ENCODE measurements at regions not wholly inside any gene's neighbourhood (a gene's known extent, or its start where the extent isn't known, plus 50 kb on each side); places are given as distances from the start of the nearest gene placed in this dataset.

GRCh38 chr2:177036747-177037146 lies 175.8 kb upstream of the HNRNPA3 start:
- DNase-seq (ENCODE audit: low read depth in 2 of 3, low spot score in 1 of 3) = no peak

- DNase-seq (ENCODE audit: low read depth in 2 of 3, low spot score in 1 of 3) = no peak
These were observed 175.0 kb upstream of the HNRNPA3 start for GRCh38 chr2:177037569-177037968.

GRCh38 chr2:177038787-177039484 lies 173.7 kb upstream of the HNRNPA3 start:
- DNase-seq (ENCODE audit: low read depth in 2 of 3, low spot score in 1 of 3) = no peak

- no peak for DNase-seq (ENCODE audit: low read depth in 2 of 3, low spot score in 1 of 3)
These were observed 170.3 kb upstream of the HNRNPA3 start for GRCh38 chr2:177042311-177042710.

GRCh38 chr2:177044671-177045070 lies 167.9 kb upstream of the HNRNPA3 start:
- DNase-seq (ENCODE audit: low read depth in 2 of 3, low spot score in 1 of 3) = no peak

- no peak for DNase-seq (ENCODE audit: low read depth in 2 of 3, low spot score in 1 of 3)
These were observed 163.6 kb upstream of the HNRNPA3 start for GRCh38 chr2:177048981-177049380.

- no peak for DNase-seq (ENCODE audit: low read depth in 2 of 3, low spot score in 1 of 3)
These were observed 161.3 kb upstream of the HNRNPA3 start for GRCh38 chr2:177051278-177051677.

- no peak for DNase-seq (ENCODE audit: low read depth in 2 of 3, low spot score in 1 of 3)
These were observed 160.1 kb upstream of the HNRNPA3 start for GRCh38 chr2:177052471-177052870.

- no peak for DNase-seq (ENCODE audit: low read depth in 2 of 3, low spot score in 1 of 3)
These were observed 159.6 kb upstream of the HNRNPA3 start for GRCh38 chr2:177053038-177053437.

- no peak for DNase-seq (ENCODE audit: low read depth in 2 of 3, low spot score in 1 of 3)
These were observed 158.9 kb upstream of the HNRNPA3 start for GRCh38 chr2:177053716-177054115.

- no peak for DNase-seq (ENCODE audit: low read depth in 2 of 3, low spot score in 1 of 3)
These were observed 156.1 kb upstream of the HNRNPA3 start for GRCh38 chr2:177056481-177056929.

GRCh38 chr2:177058747-177059146 lies 153.8 kb upstream of the HNRNPA3 start:
- DNase-seq (ENCODE audit: low read depth in 2 of 3, low spot score in 1 of 3) = no peak

- no peak for DNase-seq (ENCODE audit: low read depth in 2 of 3, low spot score in 1 of 3)
These were observed 153.3 kb upstream of the HNRNPA3 start for GRCh38 chr2:177059293-177059692.

- no peak for DNase-seq (ENCODE audit: low read depth in 2 of 3, low spot score in 1 of 3)
These were observed 149.3 kb upstream of the HNRNPA3 start for GRCh38 chr2:177063331-177063730.

- no peak for DNase-seq (ENCODE audit: low read depth in 2 of 3, low spot score in 1 of 3)
These were observed 148.2 kb upstream of the HNRNPA3 start for GRCh38 chr2:177064422-177064821.

GRCh38 chr2:177068967-177069366 lies 143.6 kb upstream of the HNRNPA3 start:
- DNase-seq (ENCODE audit: low read depth in 2 of 3, low spot score in 1 of 3) = no peak

GRCh38 chr2:177072090-177072489 lies 140.5 kb upstream of the HNRNPA3 start:
- no peak for DNase-seq (ENCODE audit: low read depth in 2 of 3, low spot score in 1 of 3)

- DNase-seq (ENCODE audit: low read depth in 2 of 3, low spot score in 1 of 3) = no peak
These were observed 139.0 kb upstream of the HNRNPA3 start for GRCh38 chr2:177073611-177074010.

- DNase-seq (ENCODE audit: low read depth in 2 of 3, low spot score in 1 of 3) = no peak
These were observed 138.4 kb upstream of the HNRNPA3 start for GRCh38 chr2:177074099-177074710.

GRCh38 chr2:177075254-177075653 lies 137.3 kb upstream of the HNRNPA3 start:
- no peak for DNase-seq (ENCODE audit: low read depth in 2 of 3, low spot score in 1 of 3)

- DNase-seq (ENCODE audit: low read depth in 2 of 3, low spot score in 1 of 3) = no peak
These were observed 135.9 kb upstream of the HNRNPA3 start for GRCh38 chr2:177076636-177077179.

GRCh38 chr2:177077778-177078177 lies 134.8 kb upstream of the HNRNPA3 start:
- no peak for DNase-seq (ENCODE audit: low read depth in 2 of 3, low spot score in 1 of 3)

- no peak for DNase-seq (ENCODE audit: low read depth in 2 of 3, low spot score in 1 of 3)
These were observed 134.2 kb upstream of the HNRNPA3 start for GRCh38 chr2:177078416-177078815.
